ENCODE measurements at regions not wholly inside any gene's neighbourhood (a gene's known extent, or its start where the extent isn't known, plus 50 kb on each side); places are given as distances from the start of the nearest gene placed in this dataset.

- no peak for TF ChIP-seq CTCF (IDR thresholded peaks at IDR 0.05; ENCODE audit: extremely low read depth, low read depth, low read length)
Measured at GRCh38 chr6:74250161-74250818, 554.3 kb downstream of the CD109 start.

GRCh38 chr6:74249658-74250057 is 553.7 kb downstream of the CD109 start:
- H3K4me2 ChIP-seq (ENCODE audit: insufficient read depth, low read length), result no peak overlapping the region
- DNase-seq (ENCODE audit: insufficient read length, low spot score, missing footprints), result no peak

More at GRCh38 chr6:74250161-74250818, 554.3 kb downstream of the CD109 start:
- no peak overlapping the region for H2AFZ ChIP-seq (ENCODE audit: low read length)
- peak; percentile 42 for DNase-seq (ENCODE audit: insufficient read length, low spot score, missing footprints)
- no peaks in the 10 kb centered on the region for H4K20me1 ChIP-seq (ENCODE audit: insufficient read depth, low read length)
- H3K36me3 ChIP-seq (ENCODE audit: insufficient read depth, low read length), result no peaks in the 10 kb centered on the region
- no peak overlapping the region for H3K27ac ChIP-seq (ENCODE audit: low read depth, low read length)
- H3K27me3 ChIP-seq (ENCODE audit: insufficient read depth, low read length), result no peaks in the 10 kb centered on the region
- H3K4me2 ChIP-seq (ENCODE audit: insufficient read depth, low read length), result no peak overlapping the region
- H3K79me2 ChIP-seq (ENCODE audit: insufficient read depth, low read length), result no peaks in the 10 kb centered on the region
- H3K4me1 ChIP-seq (ENCODE audit: insufficient read depth, low read length), result no peaks in the 10 kb centered on the region
- no peaks in the 10 kb centered on the region for H3K9me3 ChIP-seq (ENCODE audit: low read depth, low read length)
- H3K4me3 ChIP-seq (ENCODE audit: insufficient read depth, low read length), result no peak overlapping the region

GRCh38 chr6:74248966-74249365 is 553.0 kb downstream of the CD109 start:
- Histone ChIP-seq H3K4me1 (ENCODE audit: insufficient read depth, low read length) (no peaks in the 10 kb centered on the region), H3K79me2 (ENCODE audit: insufficient read depth, low read length) (no peaks in the 10 kb centered on the region), H3K36me3 (ENCODE audit: insufficient read depth, low read length) (no peaks in the 10 kb centered on the region), H3K27ac (ENCODE audit: low read depth, low read length) (no peak overlapping the region), H3K4me3 (ENCODE audit: insufficient read depth, low read length) (no peak overlapping the region), H3K9me3 (ENCODE audit: low read depth, low read length) (no peaks in the 10 kb centered on the region), H4K20me1 (ENCODE audit: insufficient read depth, low read length) (no peaks in the 10 kb centered on the region), H3K4me2 (ENCODE audit: insufficient read depth, low read length) (no peak overlapping the region), H3K27me3 (ENCODE audit: insufficient read depth, low read length) (no peaks in the 10 kb centered on the region), H2AFZ (ENCODE audit: low read length) (no peak overlapping the region)
- no peak for TF ChIP-seq CTCF (IDR thresholded peaks at IDR 0.05; ENCODE audit: extremely low read depth, low read depth, low read length)
- no peak for DNase-seq (ENCODE audit: insufficient read length, low spot score, missing footprints)

More at GRCh38 chr6:74249658-74250057, 553.7 kb downstream of the CD109 start:
- no peaks in the 10 kb centered on the region for H3K9me3 ChIP-seq (ENCODE audit: low read depth, low read length)
- TF ChIP-seq CTCF (IDR thresholded peaks at IDR 0.05; ENCODE audit: extremely low read depth, low read depth, low read length), result no peak
- H3K27ac ChIP-seq (ENCODE audit: low read depth, low read length), result no peak overlapping the region
- H2AFZ ChIP-seq (ENCODE audit: low read length), result no peak overlapping the region
- no peaks in the 10 kb centered on the region for H3K27me3 ChIP-seq (ENCODE audit: insufficient read depth, low read length)
- no peaks in the 10 kb centered on the region for H3K4me1 ChIP-seq (ENCODE audit: insufficient read depth, low read length)
- no peaks in the 10 kb centered on the region for H3K36me3 ChIP-seq (ENCODE audit: insufficient read depth, low read length)
- H3K79me2 ChIP-seq (ENCODE audit: insufficient read depth, low read length), result no peaks in the 10 kb centered on the region
- H4K20me1 ChIP-seq (ENCODE audit: insufficient read depth, low read length), result no peaks in the 10 kb centered on the region
- H3K4me3 ChIP-seq (ENCODE audit: insufficient read depth, low read length), result no peak overlapping the region

- Histone ChIP-seq H3K4me3 (ENCODE audit: insufficient read depth, low read length) (no peak overlapping the region), H4K20me1 (ENCODE audit: insufficient read depth, low read length) (no peaks in the 10 kb centered on the region), H2AFZ (ENCODE audit: low read length) (no peak overlapping the region), H3K9me3 (ENCODE audit: low read depth, low read length) (no peaks in the 10 kb centered on the region), H3K79me2 (ENCODE audit: insufficient read depth, low read length) (no peaks in the 10 kb centered on the region), H3K4me2 (ENCODE audit: insufficient read depth, low read length) (no peak overlapping the region), H3K4me1 (ENCODE audit: insufficient read depth, low read length) (no peaks in the 10 kb centered on the region), H3K27me3 (ENCODE audit: insufficient read depth, low read length) (no peaks in the 10 kb centered on the region), H3K27ac (ENCODE audit: low read depth, low read length) (no peak overlapping the region), H3K36me3 (ENCODE audit: insufficient read depth, low read length) (no peaks in the 10 kb centered on the region)
- no peak for TF ChIP-seq CTCF (IDR thresholded peaks at IDR 0.05; ENCODE audit: extremely low read depth, low read depth, low read length)
- no peak for DNase-seq (ENCODE audit: insufficient read length, low spot score, missing footprints)
Measured at GRCh38 chr6:74222768-74223333, 526.8 kb downstream of the CD109 start.

All from osteoblast (primary cell).